Glutamatergic neuron (in vitro differentiated cells): ENCODE measurements at regions not wholly inside any gene's neighbourhood (a gene's known extent, or its start where the extent isn't known, plus 50 kb on each side); places are given as distances from the start of the nearest gene placed in this dataset.
"Not testable (repeated sequence)": the region's sequence is repeated elsewhere in the genome, so short reads cannot be mapped to it uniquely, and the experiment has no call there.

ENCODE experiments used
- DNase-seq: peaks from one replicate; pipeline ENCODE4 v3.0.0; 2022
- H3K27ac Mint-ChIP-seq: one replicate; pipeline ENCODE4 v1.8.0; 2020; ENCODE audit warnings: mild to moderate bottlenecking, mixed read lengths, inconsistent platforms; ENCODE audit not compliant: unreplicated experiment
- H3K27me3 Mint-ChIP-seq: one replicate; pipeline ENCODE4 v1.8.0; 2020; ENCODE audit warnings: mild to moderate bottlenecking, moderate library complexity, mixed read lengths, inconsistent platforms; ENCODE audit not compliant: unreplicated experiment
- H3K36me3 Mint-ChIP-seq: one replicate; pipeline ENCODE4 v1.8.0; 2020; ENCODE audit warnings: mild to moderate bottlenecking, mixed read lengths, inconsistent platforms; ENCODE audit not compliant: unreplicated experiment
- H3K4me1 Mint-ChIP-seq: one replicate; pipeline ENCODE4 v1.8.0; 2020; ENCODE audit warnings: mild to moderate bottlenecking, low read depth, mixed read lengths, inconsistent platforms; ENCODE audit not compliant: unreplicated experiment
- H3K4me3 Mint-ChIP-seq: one replicate; pipeline ENCODE4 v1.8.0; 2020; ENCODE audit warnings: mild to moderate bottlenecking, mixed read lengths, inconsistent platforms; ENCODE audit not compliant: unreplicated experiment
- H3K9me3 Mint-ChIP-seq: one replicate; pipeline ENCODE4 v1.8.0; 2020; ENCODE audit warnings: mild to moderate bottlenecking, moderate library complexity, mixed read lengths, inconsistent platforms; ENCODE audit not compliant: unreplicated experiment
- CTCF ChIP-seq: fragments of 200-600 bp; sonication (generic); IDR thresholded peaks from one replicate; pipeline ENCODE4 v1.5.0; 2021; ENCODE audit not compliant: partially characterized antibody, unreplicated experiment

- Mint-ChIP-seq H3K4me3 (no peak overlapping the region), H3K9me3 (peaks cover 3% of the 10 kb centered on the region), H3K27me3 (no peaks in the 10 kb centered on the region), H3K36me3 (peaks cover 9% of the 10 kb centered on the region), H3K4me1 (no peaks in the 10 kb centered on the region), H3K27ac (no peak overlapping the region)
- no peak for DNase-seq
- TF ChIP-seq CTCF = no peak
These were observed 350.3 kb upstream of the RPS23 start for GRCh38 chr5:82628364-82628910.

GRCh38 chr5:82626905-82627591 lies 348.9 kb upstream of the RPS23 start:
- H3K9me3 Mint-ChIP-seq, H3K27me3 Mint-ChIP-seq, H3K27ac Mint-ChIP-seq, DNase-seq, H3K4me1 Mint-ChIP-seq, H3K36me3 Mint-ChIP-seq, H3K4me3 Mint-ChIP-seq: not testable (repeated sequence)

GRCh38 chr5:82626012-82626411 lies 347.9 kb upstream of the RPS23 start:
- not testable (repeated sequence) for H3K36me3 Mint-ChIP-seq, H3K9me3 Mint-ChIP-seq, H3K27ac Mint-ChIP-seq, H3K4me3 Mint-ChIP-seq, H3K4me1 Mint-ChIP-seq, DNase-seq, H3K27me3 Mint-ChIP-seq

- H3K27me3 Mint-ChIP-seq = no peaks in the 10 kb centered on the region
- no peaks in the 10 kb centered on the region for H3K4me1 Mint-ChIP-seq
- no peak overlapping the region for H3K27ac Mint-ChIP-seq
- DNase-seq = no peak
- no peak for TF ChIP-seq CTCF
- no peak overlapping the region for H3K4me3 Mint-ChIP-seq
- H3K36me3 Mint-ChIP-seq = peaks cover 11% of the 10 kb centered on the region
- peaks cover 2% of the 10 kb centered on the region for H3K9me3 Mint-ChIP-seq
These were observed 345.9 kb upstream of the RPS23 start for GRCh38 chr5:82624062-82624461.

GRCh38 chr5:82622711-82623514 lies 344.8 kb upstream of the RPS23 start:
- no peak for TF ChIP-seq CTCF
- no peak overlapping the region for H3K27ac Mint-ChIP-seq
- H3K36me3 Mint-ChIP-seq = peaks cover 14% of the 10 kb centered on the region
- no peaks in the 10 kb centered on the region for H3K27me3 Mint-ChIP-seq
- H3K4me3 Mint-ChIP-seq = no peak overlapping the region
- no peak for DNase-seq
- H3K9me3 Mint-ChIP-seq = peaks cover 2% of the 10 kb centered on the region
- no peaks in the 10 kb centered on the region for H3K4me1 Mint-ChIP-seq

- H3K27me3 Mint-ChIP-seq = no peaks in the 10 kb centered on the region
- no peak overlapping the region for H3K27ac Mint-ChIP-seq
- no peak for TF ChIP-seq CTCF
- H3K4me1 Mint-ChIP-seq = no peaks in the 10 kb centered on the region
- no peak for DNase-seq
- peaks cover 14% of the 10 kb centered on the region for H3K36me3 Mint-ChIP-seq
- peaks cover 2% of the 10 kb centered on the region for H3K9me3 Mint-ChIP-seq
- H3K4me3 Mint-ChIP-seq = no peak overlapping the region
These were observed 344.1 kb upstream of the RPS23 start for GRCh38 chr5:82622205-82622604.
